Neural cell (in vitro differentiated cells): ENCODE measurements at regions not wholly inside any gene's neighbourhood (a gene's known extent, or its start where the extent isn't known, plus 50 kb on each side); places are given as distances from the start of the nearest gene placed in this dataset.

Experiments used
- EZH2 ChIP-seq: fragments of 200-600, 300-800 bp; shearing (Covaris generic), sonication (generic); IDR thresholded peaks from 2 replicates; pipeline ENCODE4 v1.6.1; 2014; ENCODE audit warnings: antibody characterized with exemption, low read length, borderline replicate concordance, mild to moderate bottlenecking; ENCODE audit not compliant: insufficient read depth, poor library complexity, severe bottlenecking
- POLR2AphosphoS5 ChIP-seq: IDR thresholded peaks from 2 replicates; pipeline ENCODE4 v1.6.1; 2012
- RAD21 ChIP-seq: fragments of 450-650 bp; conservative IDR thresholded peaks from 2 replicates; pipeline ENCODE4 v1.6.1; 2014; ENCODE audit warnings: antibody characterized with exemption, mild to moderate bottlenecking, moderate library complexity
- TAF1 ChIP-seq: IDR thresholded peaks from 2 replicates; pipeline ENCODE4 v1.6.1; 2012; ENCODE audit warnings: low read depth
- TF ChIP-seq, protein P1 (sequence below): fragments of 450-650 bp; IDR thresholded peaks from 2 replicates; pipeline ENCODE4 v1.5.1; 2014; ENCODE audit warnings: antibody characterized with exemption, mild to moderate bottlenecking, moderate library complexity; ENCODE audit not compliant: poor library complexity, severe bottlenecking

DNA sequence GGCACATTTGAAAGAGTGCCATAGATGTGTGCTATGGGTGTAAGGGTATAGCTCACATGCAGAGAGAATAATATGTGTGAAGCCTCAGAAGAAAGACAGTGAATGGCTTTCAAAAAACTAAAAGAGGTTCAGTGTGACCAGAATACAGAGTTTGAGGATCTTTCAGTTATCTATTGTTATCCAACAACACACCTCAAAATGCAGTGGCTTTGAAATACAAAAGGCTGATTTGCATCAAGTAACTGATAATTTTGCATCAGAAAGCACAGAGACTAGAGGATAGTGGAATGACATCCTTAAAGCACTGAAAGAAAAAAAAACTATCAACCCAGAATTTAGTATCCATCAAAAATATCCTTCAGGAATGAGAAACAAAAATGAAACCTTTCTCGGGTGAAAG lies 131.6 kb upstream of the IGF1 start:
- TF ChIP-seq TAF1: no peak
- no peak for TF ChIP-seq EZH2
- TF ChIP-seq, protein P1, sequence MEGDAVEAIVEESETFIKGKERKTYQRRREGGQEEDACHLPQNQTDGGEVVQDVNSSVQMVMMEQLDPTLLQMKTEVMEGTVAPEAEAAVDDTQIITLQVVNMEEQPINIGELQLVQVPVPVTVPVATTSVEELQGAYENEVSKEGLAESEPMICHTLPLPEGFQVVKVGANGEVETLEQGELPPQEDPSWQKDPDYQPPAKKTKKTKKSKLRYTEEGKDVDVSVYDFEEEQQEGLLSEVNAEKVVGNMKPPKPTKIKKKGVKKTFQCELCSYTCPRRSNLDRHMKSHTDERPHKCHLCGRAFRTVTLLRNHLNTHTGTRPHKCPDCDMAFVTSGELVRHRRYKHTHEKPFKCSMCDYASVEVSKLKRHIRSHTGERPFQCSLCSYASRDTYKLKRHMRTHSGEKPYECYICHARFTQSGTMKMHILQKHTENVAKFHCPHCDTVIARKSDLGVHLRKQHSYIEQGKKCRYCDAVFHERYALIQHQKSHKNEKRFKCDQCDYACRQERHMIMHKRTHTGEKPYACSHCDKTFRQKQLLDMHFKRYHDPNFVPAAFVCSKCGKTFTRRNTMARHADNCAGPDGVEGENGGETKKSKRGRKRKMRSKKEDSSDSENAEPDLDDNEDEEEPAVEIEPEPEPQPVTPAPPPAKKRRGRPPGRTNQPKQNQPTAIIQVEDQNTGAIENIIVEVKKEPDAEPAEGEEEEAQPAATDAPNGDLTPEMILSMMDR: no peak
- TF ChIP-seq RAD21: no peak
- no peak for TF ChIP-seq POLR2AphosphoS5
